Occipital lobe (tissue), 1 donor: ENCODE measurements at regions not wholly inside any gene's neighbourhood (a gene's known extent, or its start where the extent isn't known, plus 50 kb on each side); places are given as distances from the start of the nearest gene placed in this dataset.

Source experiments
- DNase-seq: peaks from one replicate; lab custom pipeline; 2025; lab: John Stamatoyannopoulos, UW

GRCh38 chr11:70519117-70519516 lies 120.8 kb downstream of the CTTN start:
- DNase-seq = no peak

- peak; percentile 73 for DNase-seq
Observed at GRCh38 chr11:70521475-70522308, 123.4 kb downstream of the CTTN start.

- no peak for DNase-seq
Observed at GRCh38 chr11:70522309-70522592, 123.9 kb downstream of the CTTN start.

GRCh38 chr11:70522593-70523311 lies 124.4 kb downstream of the CTTN start:
- DNase-seq = no peak

GRCh38 chr11:70523384-70524095 lies 125.2 kb downstream of the CTTN start:
- DNase-seq = no peak

GRCh38 chr11:70524096-70524922 lies 126.0 kb downstream of the CTTN start:
- DNase-seq = no peak

GRCh38 chr11:70525006-70525405 lies 126.7 kb downstream of the CTTN start:
- DNase-seq = no peak

- no peak for DNase-seq
Observed at GRCh38 chr11:70525466-70525865, 127.1 kb downstream of the CTTN start.

GRCh38 chr11:70526116-70527045 lies 128.1 kb downstream of the CTTN start:
- no peak for DNase-seq

GRCh38 chr11:70527046-70527395 lies 128.7 kb downstream of the CTTN start:
- no peak for DNase-seq

GRCh38 chr11:70527429-70528045 lies 129.2 kb downstream of the CTTN start:
- no peak for DNase-seq

GRCh38 chr11:70528046-70528793 lies 129.9 kb downstream of the CTTN start:
- no peak for DNase-seq

GRCh38 chr11:70528794-70529580 lies 130.7 kb downstream of the CTTN start:
- no peak for DNase-seq

- no peak for DNase-seq
Observed at GRCh38 chr11:70530010-70530409, 131.7 kb downstream of the CTTN start.

GRCh38 chr11:70530629-70531185 lies 132.4 kb downstream of the CTTN start:
- DNase-seq = no peak

- DNase-seq = no peak
Observed at GRCh38 chr11:70531281-70532065, 133.1 kb downstream of the CTTN start.

GRCh38 chr11:70532066-70532440 lies 133.7 kb downstream of the CTTN start:
- no peak for DNase-seq
